GM21528 (cell line): ENCODE measurements at regions not wholly inside any gene's neighbourhood (a gene's known extent, or its start where the extent isn't known, plus 50 kb on each side); places are given as distances from the start of the nearest gene placed in this dataset.
A peak's percentile ranks its signal among the peaks of the same experiment; 100 is the strongest.
"Not testable (repeated sequence)": the region's sequence is repeated elsewhere in the genome, so short reads cannot be mapped to it uniquely, and the experiment has no call there.

Experiments
- ATAC-seq: cut with Tn5 transposase; IDR thresholded peaks from one replicate; pipeline ENCODE4 v1.9.1; 2021; ENCODE audit warnings: mild to moderate bottlenecking, moderate library complexity; ENCODE audit not compliant: unreplicated experiment, low FRiP score

DNA sequence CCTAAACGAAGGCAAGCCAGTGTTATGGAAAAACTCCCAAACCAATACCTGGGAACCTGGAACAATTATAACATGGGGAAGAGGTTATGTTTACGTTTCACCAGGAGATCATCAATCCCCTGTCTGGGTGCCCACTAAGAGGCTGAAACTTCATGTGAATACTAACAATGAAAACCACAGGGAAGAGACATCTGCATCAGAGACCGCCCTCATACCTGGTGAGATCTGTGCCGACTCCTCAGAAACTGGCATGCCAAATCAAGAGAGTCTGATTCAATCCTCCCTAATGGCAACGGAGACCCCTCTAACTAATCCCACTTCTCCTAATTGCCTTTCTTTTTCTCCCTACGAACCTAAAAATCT is 163.2 kb downstream of the IER5 start:
- ATAC-seq: no peak

DNA sequence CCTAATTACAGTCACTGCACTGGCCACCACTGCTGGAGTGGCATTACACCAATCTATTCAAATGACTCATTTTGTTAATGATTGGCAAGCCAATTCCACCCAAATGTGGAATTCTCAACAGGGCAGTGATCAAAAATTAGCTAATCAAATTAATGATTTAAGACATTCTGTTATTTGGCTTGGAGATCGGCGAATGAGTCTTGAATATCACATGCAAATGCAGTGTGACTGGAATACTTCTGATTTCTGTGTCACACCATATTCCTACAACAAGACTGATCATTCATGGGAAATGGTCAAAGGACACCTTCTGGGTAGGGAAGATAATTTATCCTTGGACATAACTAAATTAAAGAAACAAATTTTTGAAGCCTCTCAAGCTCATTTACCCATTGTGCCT is 165.1 kb downstream of the IER5 start:
- not testable (repeated sequence) for ATAC-seq

DNA sequence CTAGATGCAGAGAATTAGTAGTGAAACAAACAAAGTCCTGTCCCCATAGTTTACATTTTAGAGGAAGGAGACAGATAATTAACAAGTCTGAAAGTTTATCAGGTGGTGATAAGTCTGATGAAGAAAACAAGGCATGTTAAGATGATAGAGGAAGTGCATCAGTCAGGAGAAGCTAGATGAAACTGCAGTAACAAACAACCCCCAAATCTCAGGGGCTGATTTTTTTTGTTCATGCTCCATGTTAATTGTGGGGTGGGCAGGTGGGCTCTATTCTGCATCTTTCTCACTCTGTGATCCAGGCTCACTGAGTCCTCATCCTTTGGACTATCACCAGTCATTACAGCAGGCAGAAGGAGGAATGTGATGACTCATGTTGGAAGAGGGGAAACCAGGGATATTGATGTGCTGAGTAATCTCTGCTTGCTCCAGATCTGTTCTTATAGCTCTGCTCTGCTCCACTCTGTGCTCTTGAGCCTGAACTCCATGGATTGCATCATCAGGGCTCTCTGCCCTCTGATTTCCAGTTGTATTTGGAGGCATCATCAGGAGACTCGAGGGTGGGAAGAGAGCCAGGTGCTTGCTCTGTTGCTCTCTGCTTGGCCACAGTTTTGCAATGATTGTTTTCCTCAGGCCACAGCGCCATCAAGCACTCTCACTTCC is 166.9 kb downstream of the IER5 start:
- no peak for ATAC-seq

DNA sequence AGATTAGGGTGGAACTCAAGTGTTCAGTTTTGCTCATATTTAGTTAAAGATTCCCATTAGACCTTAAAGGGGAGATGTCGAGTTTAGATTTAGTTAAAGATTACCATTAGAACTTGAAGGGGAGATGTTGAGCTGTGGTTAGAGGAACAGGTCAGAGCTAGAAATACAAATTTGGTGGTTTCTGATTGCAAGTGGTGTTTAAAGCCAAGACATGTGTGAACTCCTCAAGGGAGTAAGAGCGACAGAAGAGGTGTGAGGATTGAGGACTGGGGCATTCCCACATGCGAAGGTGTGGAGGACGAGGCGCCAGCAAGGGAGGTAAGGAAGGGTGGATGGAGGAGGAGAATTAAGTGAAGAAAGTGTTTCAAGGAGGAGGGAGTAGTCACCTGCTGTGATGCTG is 168.6 kb downstream of the IER5 start:
- ATAC-seq: peak; percentile 90

DNA sequence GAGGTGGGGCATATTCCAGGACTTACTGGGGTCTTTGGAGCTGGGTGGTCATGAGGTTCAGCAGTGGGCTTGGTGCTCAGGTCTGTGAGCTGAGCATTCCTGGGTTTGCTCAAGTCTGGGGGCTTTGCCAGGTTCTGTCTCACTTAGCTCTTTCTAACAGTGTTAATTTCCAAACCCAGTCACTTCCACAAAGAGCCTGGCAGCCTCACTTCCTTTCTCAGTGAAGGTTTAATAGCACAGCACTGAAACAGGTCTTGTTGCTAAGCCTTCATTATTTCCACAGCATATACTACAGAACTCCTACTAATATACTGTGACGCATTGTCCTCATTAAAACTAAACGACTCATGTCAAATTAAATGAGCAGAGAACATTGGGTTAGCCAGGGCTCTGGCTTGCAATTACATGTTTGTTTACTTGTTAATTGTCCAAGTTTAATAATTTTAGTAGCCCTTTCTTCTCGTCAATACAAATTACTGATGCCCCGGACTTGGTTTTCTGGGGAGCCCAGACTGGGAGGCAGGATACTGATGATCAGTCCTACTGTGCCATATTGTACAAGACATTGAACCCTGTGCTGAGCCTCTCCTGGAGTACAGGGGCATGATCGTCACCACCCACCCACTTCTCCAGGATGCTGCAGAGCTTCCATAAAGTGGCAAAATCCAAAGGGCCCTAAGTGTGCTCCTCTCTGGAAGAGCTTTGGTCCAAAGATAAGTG is 170.7 kb downstream of the IER5 start:
- no peak for ATAC-seq

DNA sequence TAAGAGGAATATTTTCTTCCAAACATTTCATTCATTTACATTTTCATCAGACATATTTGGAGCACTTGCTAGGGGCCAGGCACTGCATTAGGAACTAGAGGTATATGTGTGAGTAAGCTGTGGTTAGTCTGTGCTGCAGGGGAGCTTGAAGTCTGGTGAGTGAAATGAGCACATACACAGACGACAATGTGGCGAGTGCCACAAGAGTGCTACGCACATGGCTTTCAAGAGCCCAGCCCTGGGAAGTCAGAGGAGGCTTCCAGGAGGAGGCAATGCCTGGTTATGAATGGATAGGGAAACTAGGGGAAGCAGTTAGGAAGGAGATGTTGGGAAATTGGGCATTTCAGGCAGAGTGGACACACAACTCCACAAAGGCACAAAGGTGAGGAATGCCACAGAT is 171.8 kb downstream of the IER5 start:
- ATAC-seq: no peak

DNA sequence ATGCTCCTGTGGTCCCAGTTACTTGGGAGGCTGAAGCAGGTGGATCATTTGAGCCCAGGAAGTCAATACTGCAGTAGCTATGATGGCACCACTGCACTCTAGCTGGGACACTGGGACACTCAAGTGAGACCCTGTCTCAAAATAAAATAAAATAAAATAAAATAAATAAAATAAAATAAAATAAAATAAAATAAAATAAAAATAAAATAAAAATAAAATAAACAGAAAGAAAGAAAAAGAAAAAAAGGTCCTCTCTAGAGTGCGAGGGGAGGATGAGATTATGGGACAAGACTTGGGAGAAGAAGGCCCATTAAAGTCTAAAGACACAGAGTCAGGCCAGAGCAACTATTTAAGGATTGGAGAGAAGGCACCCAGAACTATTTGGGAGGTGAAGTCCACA is 172.5 kb downstream of the IER5 start:
- ATAC-seq: no peak

DNA sequence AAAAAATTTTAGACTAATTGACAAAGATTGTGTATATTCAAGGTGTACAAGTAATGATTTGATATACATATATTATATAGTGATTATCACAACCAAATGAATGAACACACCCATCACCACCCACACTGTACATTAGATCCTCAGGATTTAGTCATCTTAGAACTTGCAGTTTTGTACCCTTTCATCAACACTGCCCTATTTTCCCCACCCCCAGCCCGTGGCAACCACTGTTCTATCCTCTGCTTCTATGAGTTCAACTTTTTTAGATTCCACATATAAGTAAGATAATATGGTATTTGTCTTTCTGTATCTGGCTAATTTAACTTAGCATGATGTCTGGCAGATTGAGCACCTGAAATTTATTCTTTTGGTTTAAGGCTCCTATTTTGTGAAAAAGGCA is 173.6 kb downstream of the IER5 start:
- ATAC-seq: no peak

DNA sequence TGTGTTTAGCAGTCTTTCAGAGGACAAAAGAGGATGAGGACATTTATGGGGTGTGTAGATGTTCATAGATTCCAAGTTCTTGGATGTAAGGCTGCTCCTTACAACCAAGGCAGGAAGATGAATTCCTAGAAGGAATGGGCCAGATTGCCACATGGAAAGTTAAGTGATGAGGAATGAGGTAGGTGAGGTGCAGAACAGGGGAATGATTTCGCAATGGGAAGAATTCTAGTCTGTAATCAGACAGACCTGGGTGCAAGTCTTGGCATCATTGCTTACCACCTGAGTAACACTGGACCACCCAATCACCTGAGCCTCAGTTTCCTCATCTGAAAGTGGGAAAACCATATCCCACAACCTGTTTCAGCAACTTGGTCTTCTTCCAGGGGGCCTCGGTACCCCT is 174.9 kb downstream of the IER5 start:
- ATAC-seq: no peak

DNA sequence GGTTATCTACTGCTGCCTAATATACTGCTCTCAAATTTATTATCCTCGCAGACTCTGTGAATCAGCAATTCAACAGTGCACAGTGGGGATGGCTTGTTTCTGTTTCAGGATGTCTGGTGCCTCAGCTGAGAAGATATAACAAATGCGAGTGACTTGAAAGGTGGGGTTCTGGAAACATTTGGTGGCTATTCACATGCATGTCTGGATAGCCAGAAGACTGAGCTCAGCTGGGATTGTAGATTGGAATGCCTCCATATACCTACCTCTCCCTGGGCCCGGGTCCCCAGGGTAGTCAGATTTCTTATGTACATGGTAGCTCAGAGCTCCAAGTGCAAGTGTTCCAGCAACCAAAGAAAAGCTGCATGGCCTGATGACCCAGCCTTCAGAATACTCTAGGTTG is 176.3 kb downstream of the IER5 start:
- ATAC-seq: no peak

DNA sequence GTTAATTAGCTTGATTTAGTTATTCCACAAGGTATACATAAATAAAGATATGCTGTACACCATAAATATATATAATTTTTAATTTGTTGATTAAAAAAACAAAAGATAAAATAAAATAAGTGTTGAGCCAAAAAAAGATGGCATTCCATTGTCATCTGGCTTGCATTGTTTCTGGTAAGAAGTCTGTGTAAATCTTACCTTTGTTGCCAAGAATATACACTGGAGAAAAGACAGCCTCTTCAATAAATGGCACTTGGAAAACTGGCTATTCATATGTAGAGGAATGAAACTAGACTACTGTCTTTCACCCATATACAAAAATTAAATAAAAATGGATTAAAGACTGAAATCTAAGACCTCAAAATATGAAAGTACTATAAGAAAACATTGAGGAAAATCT is 196.5 kb downstream of the IER5 start:
- ATAC-seq: no peak

DNA sequence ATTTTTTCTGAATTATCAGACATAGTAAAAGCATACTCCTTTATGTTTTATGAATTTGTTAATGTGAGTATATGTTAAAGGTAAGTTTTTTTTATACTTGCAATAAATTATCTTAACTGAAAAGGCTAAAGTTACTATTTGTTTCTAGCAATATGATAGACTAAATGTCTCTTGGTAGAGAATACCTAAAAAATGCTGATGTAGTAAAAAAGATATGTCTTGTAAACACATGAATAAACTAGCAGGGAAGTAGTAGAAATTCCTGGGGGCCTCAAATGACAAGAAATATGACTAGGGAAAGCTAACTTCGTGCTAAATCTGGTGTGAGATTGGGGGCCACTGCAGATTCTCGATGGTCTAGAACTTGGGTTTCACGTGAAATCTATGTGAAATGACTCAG is 188.1 kb upstream of the CACNA1E start:
- no peak for ATAC-seq

DNA sequence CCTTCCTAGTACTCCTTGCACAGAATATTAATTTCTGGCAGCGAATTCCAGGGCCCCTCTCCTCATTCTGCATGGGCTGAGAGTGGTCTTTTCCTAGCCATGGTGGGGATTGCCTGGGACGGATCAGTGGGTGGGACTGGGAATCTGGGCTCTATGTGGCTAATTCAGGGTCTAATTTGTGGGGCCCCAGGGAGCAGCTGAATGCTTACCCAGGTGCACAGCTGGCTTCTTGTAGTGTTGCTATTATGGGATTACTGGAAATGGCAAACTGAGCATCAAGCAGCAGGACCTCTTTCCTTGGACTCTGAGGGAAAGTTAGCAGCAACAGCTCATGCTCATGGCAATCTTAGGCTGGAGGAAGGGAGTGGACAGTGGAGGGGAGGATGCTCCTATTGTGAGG is 187.1 kb upstream of the CACNA1E start:
- no peak for ATAC-seq

DNA sequence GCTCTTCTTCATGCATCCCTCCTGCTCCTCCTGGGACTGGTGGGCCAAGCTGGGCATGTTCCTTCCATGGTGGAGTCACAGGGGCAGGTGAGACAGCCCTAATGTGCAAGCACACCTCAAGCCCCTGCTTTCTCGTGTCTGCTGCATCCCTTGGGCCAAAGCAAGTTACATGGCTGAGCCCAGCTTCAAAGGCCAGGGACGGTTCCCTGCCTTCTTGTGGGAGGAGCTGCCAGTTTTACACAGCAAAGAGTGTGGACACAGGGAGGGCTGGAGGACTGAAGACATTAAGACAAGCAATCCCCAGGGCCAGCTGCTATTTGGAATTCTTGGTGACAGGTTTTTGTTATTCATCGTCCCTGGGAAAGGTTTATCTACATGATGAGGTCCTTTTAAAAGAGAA is 175.2 kb upstream of the CACNA1E start:
- ATAC-seq: no peak

DNA sequence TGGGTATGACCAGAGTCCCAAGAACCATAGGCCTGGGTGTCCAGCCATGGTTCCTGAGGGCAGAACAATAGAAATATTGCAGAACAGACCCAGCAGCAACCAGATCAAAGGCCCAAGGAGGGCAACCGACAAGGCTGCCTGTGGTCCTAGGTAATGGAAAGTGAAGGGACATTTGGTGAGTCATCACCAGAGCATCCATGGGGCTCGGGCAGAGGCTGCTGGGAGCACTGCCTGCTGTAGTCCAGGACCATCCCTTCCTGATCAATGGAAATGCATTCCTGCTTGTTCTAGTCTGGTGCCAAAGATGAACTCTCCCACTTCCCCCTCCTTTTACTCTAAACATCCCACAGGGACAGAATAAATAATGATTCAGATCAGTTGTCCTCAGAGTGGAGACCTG is 172.8 kb upstream of the CACNA1E start:
- no peak for ATAC-seq

DNA sequence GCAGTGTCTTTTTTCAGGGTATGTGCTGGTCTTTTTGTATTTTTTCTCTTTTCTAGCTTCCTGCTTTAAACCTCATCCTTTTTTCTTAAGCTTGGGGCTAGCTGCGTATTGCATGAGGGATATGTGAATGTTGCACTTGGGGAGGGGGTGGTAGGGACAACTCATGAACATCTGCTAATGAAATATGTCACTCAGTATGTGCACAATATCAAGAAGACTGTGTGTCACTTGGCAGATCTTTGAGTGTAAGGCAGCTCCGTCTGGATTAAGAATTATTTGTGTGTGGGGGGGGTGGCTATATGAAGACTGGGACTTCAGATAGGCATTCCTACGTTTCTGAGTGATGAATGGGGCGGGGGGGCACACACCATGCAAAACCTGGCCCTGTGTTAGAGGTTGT is 170.4 kb upstream of the CACNA1E start:
- no peak for ATAC-seq

DNA sequence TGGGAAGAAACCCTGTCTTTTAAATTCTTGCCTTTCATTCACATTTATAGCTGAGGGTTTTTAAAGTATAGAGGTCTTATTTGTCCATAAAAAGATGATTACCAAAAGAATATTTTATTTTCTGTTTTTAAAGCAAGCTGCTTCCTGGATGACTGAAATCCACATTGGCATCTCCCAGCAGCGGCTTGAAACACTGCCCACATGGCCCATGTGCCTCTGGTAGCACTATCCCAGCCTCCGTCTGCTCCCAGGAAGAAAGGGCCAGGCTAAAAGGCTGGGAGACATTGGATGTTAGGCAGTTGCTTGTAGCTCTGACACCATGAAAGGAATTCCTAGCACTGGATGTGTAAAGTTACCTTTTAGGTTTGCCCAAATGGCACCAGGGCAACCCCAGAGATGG is 169.9 kb upstream of the CACNA1E start:
- ATAC-seq: no peak

DNA sequence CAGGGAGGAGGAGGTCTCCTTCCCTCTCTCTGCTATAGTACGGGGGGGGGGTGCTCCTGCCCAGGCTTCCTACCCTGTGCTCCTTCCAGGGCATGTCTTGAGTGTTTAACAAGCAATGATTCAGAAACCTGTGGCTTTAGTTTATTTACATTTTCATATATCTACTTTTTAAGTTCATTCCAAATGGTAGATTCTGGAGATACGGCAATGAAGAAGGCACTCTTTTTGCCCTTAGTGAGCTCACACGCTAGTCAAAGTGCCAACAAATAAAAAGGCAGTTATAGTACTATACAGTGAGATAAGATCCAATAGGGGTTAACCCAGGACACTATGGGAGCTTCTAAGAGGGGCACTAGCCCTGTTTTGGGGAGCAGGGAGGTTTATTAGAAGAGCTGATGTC is 169.3 kb upstream of the CACNA1E start:
- ATAC-seq: no peak

DNA sequence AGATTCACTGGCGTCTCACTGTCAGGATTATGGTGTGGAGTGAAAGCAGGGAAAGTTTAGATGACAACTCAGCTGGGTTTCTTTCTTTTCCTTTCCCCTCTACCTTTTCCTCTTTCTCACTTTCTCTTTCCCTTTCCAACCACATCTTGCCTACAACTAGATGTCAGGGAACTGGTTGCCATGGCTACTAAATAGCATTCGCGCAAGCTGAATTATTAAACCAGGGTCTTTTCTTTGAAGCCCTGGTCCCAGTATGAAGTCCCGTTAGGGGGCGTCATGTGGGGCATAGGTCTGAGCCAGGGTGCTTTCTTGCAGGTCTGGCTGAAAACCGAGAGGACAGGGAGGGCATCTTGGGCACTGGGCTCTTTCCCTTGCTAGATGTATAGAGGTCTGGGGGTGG is 168.4 kb upstream of the CACNA1E start:
- ATAC-seq: no peak

DNA sequence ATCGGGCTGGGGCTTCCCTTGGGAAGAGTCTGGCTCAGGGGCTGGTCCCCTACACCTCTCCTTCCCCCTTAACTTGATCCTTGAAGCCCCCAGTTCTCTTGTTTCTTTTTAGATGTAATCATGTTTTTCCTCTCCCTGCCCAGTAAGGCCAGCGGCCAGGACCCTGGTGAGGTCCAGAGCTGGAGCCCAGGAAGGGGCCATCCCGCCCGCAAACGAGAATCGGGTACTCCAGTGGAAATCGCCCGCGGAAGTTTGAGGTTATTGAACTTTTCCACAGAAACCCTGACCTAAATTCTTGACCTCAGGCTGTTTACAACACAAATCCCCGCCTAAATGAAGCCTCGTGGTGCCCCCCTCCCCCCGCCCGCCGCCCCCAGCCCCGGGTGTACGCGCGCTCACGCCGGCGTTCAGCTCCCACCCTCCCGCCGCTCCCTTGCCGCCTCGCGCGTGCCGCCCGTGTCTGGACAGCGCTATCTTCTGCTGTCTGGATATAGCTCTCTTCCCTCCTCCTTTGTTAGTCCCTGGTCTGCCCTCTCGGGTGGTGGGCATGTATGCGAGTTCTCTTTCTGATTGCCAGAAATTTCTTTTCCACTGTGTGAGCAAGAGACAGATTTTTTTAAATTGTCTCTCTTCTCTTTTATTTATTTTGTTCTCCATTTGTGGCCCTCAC is 165.9 kb upstream of the CACNA1E start:
- ATAC-seq: no peak

DNA sequence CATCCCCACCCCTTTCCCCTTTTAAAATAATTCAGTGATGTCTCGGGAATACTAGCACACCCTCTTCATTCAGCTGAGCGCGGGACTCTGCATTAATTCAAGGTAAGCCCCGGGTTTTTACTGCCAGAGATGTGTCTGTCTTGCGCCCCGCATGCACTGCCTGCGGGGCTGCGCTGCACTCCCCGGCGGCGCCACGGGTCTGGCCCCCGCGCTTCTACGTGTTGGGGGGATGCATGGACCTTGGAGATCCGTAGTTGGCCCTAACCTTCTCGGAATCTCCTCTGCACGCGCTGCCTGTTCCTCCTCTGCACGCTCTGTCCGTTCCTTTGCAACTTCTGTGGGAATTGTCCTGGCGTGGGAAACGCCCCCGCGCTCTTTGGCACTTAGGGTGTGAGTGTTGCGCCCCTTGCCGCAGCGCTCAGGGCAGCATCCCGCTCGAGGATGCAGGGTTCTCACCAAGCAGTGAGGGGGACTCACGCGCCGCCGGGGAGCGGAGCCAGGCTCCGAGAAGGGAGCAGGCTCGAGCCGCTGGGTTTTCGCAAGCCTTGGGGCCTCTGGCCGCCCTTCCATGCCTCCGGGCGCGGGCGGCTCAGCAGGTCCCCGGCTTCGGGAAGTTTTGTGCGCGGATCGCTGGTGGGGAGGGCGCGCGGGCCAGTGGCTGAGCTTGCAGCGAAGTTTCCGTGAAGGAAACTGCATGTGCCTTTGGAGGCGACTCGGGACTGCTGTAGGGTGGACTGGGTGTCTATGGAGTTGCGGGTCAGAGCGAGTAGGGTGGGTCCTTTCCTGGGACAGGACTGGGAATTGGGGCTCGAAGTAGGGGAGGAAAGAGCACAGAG is 165.1 kb upstream of the CACNA1E start:
- ATAC-seq: no peak
